ENCODE measurements at regions not wholly inside any gene's neighbourhood (a gene's known extent, or its start where the extent isn't known, plus 50 kb on each side); places are given as distances from the start of the nearest gene placed in this dataset.

DNA sequence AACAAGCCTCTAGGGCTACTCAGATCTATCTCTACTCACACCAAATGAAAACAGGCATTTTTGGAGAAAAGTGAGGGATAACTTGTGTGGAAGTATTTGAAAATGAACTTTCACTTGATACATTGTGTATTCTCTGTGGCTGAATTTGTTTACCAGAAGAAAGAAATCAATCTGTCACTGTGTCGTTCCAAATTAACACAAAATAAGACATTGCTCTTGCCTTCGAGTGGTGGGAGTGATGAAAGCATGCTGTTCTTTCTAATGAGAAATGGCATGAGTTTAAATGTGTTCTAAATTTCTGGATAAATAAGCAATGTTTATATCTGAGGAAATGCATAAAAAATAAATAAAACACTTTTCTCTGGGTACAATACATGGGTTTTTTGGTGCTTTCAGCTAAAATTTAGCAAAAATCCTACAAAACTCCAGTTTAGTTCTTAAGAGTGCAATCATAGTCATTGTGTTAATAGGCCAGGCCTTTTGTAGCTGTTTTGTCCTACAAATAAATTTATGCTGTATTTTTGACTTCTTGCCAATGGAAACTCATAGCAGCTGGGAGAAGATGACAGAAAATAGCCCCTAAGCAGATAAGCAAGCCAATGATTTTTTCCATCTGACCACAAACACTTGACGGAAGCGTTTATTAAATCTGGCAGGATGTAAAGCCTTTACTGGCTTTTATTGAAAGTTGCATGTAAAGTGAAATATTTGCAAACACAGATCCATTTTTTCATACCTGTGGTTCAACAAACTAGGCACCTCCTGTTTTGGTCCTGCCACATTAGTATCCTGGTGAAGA is 1064.1 kb upstream of the GHITM start:
- Histone ChIP-seq H3K9me3 (peaks cover 0 to 7% of the 10 kb centered on the region in 2 donors), H3K27ac (no peak overlapping the region), H3K27me3 (no peaks in the 10 kb centered on the region), H3K4me1 (no peaks in the 10 kb centered on the region), H3K4me3 (no peak overlapping the region), H3K36me3 (no peaks in the 10 kb centered on the region)
- DNase-seq (ENCODE audit: low spot score): no peak
- TF ChIP-seq, protein P1, sequence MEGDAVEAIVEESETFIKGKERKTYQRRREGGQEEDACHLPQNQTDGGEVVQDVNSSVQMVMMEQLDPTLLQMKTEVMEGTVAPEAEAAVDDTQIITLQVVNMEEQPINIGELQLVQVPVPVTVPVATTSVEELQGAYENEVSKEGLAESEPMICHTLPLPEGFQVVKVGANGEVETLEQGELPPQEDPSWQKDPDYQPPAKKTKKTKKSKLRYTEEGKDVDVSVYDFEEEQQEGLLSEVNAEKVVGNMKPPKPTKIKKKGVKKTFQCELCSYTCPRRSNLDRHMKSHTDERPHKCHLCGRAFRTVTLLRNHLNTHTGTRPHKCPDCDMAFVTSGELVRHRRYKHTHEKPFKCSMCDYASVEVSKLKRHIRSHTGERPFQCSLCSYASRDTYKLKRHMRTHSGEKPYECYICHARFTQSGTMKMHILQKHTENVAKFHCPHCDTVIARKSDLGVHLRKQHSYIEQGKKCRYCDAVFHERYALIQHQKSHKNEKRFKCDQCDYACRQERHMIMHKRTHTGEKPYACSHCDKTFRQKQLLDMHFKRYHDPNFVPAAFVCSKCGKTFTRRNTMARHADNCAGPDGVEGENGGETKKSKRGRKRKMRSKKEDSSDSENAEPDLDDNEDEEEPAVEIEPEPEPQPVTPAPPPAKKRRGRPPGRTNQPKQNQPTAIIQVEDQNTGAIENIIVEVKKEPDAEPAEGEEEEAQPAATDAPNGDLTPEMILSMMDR (IDR thresholded peaks at IDR 0.05): no peak

DNA sequence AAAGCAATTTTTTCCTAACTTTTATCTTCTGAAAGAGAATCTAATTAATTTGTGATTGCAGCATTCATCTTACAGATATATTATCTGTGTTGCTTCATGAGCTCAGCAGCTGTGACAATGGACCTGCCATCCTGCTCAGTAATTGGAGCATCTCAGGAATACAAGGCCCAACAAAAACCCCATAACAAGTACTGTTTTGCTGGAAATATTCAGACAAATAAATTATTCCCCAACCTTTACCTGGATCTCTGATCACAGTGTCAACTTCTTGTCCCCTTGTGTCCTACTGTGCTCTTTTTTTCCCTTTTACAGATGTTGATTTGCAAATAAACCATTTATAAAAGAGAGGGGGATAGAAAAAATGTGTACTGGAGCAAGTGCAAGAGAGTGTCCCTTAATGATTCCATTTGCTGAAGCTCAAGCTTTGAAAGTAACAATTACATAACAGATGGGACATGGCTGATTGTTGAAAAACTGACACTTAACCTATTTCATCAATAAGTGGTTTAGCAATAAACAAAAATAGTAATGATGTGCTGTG is 1063.4 kb upstream of the GHITM start:
- Histone ChIP-seq H3K9me3 (peaks cover 0 to 7% of the 10 kb centered on the region in 2 donors), H3K4me1 (no peaks in the 10 kb centered on the region), H3K36me3 (no peaks in the 10 kb centered on the region), H3K27ac (no peak overlapping the region), H3K27me3 (no peaks in the 10 kb centered on the region), H3K4me3 (no peak overlapping the region)
- TF ChIP-seq, protein P1 (IDR thresholded peaks at IDR 0.05): no peak
- no peak for DNase-seq (ENCODE audit: low spot score)

DNA sequence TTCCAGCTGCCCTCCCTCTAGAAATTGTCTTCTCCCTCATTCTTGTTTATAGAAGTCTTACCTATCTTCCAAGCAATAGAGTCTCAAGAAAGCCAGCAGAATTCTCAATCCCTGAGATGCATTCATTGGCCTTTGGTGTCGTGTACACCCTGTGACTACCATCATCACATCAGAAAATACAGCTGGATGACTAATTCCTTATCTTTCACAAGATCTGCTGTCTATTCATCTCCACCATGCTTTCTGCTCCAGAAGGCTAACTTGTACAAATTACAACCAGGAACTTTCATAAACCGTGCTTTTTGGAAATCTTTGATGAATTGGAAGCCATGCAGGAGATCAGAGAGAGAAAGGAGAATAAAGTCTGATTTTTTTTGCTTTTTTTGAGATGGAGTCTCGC is 1062.9 kb upstream of the GHITM start:
- Histone ChIP-seq H3K4me1 (no peaks in the 10 kb centered on the region), H3K27ac (no peak overlapping the region), H3K36me3 (no peaks in the 10 kb centered on the region), H3K4me3 (no peak overlapping the region), H3K27me3 (no peaks in the 10 kb centered on the region), H3K9me3 (peaks cover 0 to 7% of the 10 kb centered on the region in 2 donors)
- TF ChIP-seq, protein P1 (IDR thresholded peaks at IDR 0.05): no peak
- DNase-seq (ENCODE audit: low spot score): no peak

DNA sequence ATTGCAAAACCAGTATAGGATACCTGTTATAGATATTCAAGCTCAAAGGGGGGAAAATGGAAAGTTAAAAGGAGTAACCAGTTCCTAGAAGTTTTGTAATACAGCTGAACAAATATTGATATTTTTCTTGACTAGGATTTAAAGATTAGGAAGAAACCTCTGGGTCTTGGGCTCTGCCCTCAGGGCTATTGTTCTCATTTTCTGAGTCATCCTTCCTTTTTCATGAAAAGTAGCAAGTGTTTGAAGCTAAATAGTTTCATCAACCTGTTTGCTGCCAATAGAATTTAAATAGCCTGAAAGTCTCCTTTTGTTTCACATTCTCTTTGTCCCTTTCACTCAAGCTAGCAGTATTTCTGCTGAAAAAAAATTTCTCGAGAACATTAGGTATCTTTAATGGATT is 1061.1 kb upstream of the GHITM start:
- no peaks in the 10 kb centered on the region for H3K9me3 ChIP-seq
- H3K27me3 ChIP-seq: no peaks in the 10 kb centered on the region
- H3K36me3 ChIP-seq: no peaks in the 10 kb centered on the region
- no peak overlapping the region for H3K27ac ChIP-seq
- no peaks in the 10 kb centered on the region for H3K4me1 ChIP-seq
- TF ChIP-seq, protein P1 (IDR thresholded peaks at IDR 0.05): no peak
- no peak for DNase-seq (ENCODE audit: low spot score)
- no peak overlapping the region for H3K4me3 ChIP-seq

DNA sequence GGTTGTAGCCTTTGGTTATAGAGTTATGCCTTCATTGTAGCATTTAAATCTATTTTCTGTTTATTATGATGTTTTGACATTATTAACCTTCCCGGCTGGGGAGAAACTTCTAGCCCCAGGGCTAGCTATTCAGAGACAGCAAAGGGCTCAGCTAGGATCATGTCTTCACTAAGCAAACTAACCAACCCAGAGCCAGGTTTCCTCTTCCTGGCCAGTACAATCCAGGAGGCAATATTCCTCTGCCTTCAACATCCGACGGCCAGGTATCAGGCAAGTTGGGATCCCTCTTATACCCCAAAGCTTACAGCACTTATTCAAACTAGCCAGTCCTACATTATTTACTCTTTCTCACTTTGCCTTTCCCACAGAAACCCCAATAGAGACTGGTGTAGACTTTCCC is 1060.7 kb upstream of the GHITM start:
- no peak overlapping the region for H3K27ac ChIP-seq
- TF ChIP-seq, protein P1 (IDR thresholded peaks at IDR 0.05): no peak
- H3K9me3 ChIP-seq: no peaks in the 10 kb centered on the region
- DNase-seq (ENCODE audit: low spot score): no peak
- H3K36me3 ChIP-seq: no peaks in the 10 kb centered on the region
- H3K27me3 ChIP-seq: no peaks in the 10 kb centered on the region
- H3K4me1 ChIP-seq: no peaks in the 10 kb centered on the region
- H3K4me3 ChIP-seq: no peak overlapping the region
